Smooth muscle cell (in vitro differentiated cells): ENCODE measurements at regions not wholly inside any gene's neighbourhood (a gene's known extent, or its start where the extent isn't known, plus 50 kb on each side); places are given as distances from the start of the nearest gene placed in this dataset. TPM values are rescaled to one million over a fixed set of nuclear protein-coding genes. Genes with fewer than 3 reads are reported as not detected.

Experiments
- DNase-seq: peaks from one replicate; lab custom pipeline; 2025; ENCODE audit not compliant: unreplicated experiment; lab: John Stamatoyannopoulos, UW
- H2AFZ ChIP-seq: fragments of 200-600 bp; sonication (generic); 2 replicates; pipeline ENCODE4 v1.6.0; 2016; ENCODE audit warnings: antibody characterized with exemption, low read depth, mild to moderate bottlenecking
- H3F3A ChIP-seq: fragments of 200-600 bp; sonication (generic); 2 replicates; pipeline ENCODE4 v1.6.0; 2017; ENCODE audit warnings: antibody characterized with exemption, low read depth
- H3K27ac ChIP-seq: fragments of 200-600 bp; sonication (generic); 2 replicates; pipeline ENCODE4 v1.5.1; 2016; ENCODE audit warnings: low read depth, mild to moderate bottlenecking
- H3K27me3 ChIP-seq: fragments of 200-600 bp; sonication (generic); 2 replicates; pipeline ENCODE4 v1.6.1; 2016; ENCODE audit warnings: low read depth, mild to moderate bottlenecking
- H3K36me3 ChIP-seq: fragments of 200-600 bp; sonication (generic); 2 replicates; pipeline ENCODE4 v1.5.1; 2016; ENCODE audit warnings: low read depth
- H3K4me1 ChIP-seq: fragments of 200-600 bp; sonication (generic); 2 replicates; pipeline ENCODE4 v1.5.1; 2016; ENCODE audit warnings: low read depth
- H3K4me2 ChIP-seq: fragments of 200-600 bp; sonication (generic); 2 replicates; pipeline ENCODE4 v1.6.0; 2016; ENCODE audit warnings: mild to moderate bottlenecking
- H3K4me3 ChIP-seq: fragments of 200-600 bp; sonication (generic); 2 replicates; pipeline ENCODE4 v1.5.1; 2016; ENCODE audit warnings: mild to moderate bottlenecking
- H3K79me2 ChIP-seq: fragments of 200-600 bp; sonication (generic); 2 replicates; pipeline ENCODE4 v1.6.0; 2016; ENCODE audit warnings: low read depth, mild to moderate bottlenecking
- H3K9ac ChIP-seq: fragments of 200-600 bp; sonication (generic); 2 replicates; pipeline ENCODE4 v1.6.0; 2016; ENCODE audit warnings: low read depth
- H3K9me3 ChIP-seq: fragments of 200-600 bp; sonication (generic); replicated peaks from 2 replicates; pipeline ENCODE4 v1.5.1; 2016; ENCODE audit warnings: low read depth
- H4K20me1 ChIP-seq: fragments of 200-600 bp; sonication (generic); 2 replicates; pipeline ENCODE4 v1.6.0; 2016; ENCODE audit warnings: low read depth
- CTCF ChIP-seq: fragments of 200-600 bp; sonication (generic); IDR thresholded peaks from 2 replicates; pipeline ENCODE4 v1.5.1; 2017; ENCODE audit warnings: borderline replicate concordance, mild to moderate bottlenecking, antibody characterized with exemption; ENCODE audit not compliant: insufficient read depth, poor library complexity, severe bottlenecking
- WGBS: methylation state at CpG from one replicate; pipeline ENCODE4 v1.1.7; 2016; ENCODE audit warnings: low lambda C conversion rate; 5-methylcytosine and 5-hydroxymethylcytosine counted together
- small RNA-seq: library from RNA; depleted of rRNA; stranded (forward); fragments of <200 nt; gene quantifications from one replicate; pipeline ENCODE3, GENCODE V24; 2014

- no peak for TF ChIP-seq CTCF
- Histone ChIP-seq H3K9ac (no peak overlapping the region), H4K20me1 (no peaks in the 10 kb centered on the region), H3K4me2 (no peak overlapping the region), H3K4me3 (no peak overlapping the region), H3K9me3 (no peaks in the 10 kb centered on the region), H3K27me3 (no peaks in the 10 kb centered on the region), H3F3A (no peaks in the 10 kb centered on the region), H3K79me2 (no peaks in the 10 kb centered on the region), H3K36me3 (no peaks in the 10 kb centered on the region), H2AFZ (no peak overlapping the region), H3K4me1 (no peaks in the 10 kb centered on the region), H3K27ac (no peak overlapping the region)
- DNase-seq: no peak
- WGBS: 76% methylated on average over 1 of the region's 1 CpG
Observed at GRCh38 chr4:133084421-133084820, 64.7 kb upstream of the PCDH10 start.

GRCh38 chr4:133095591-133095990 is 53.5 kb upstream of the PCDH10 start:
- Histone ChIP-seq H3K36me3 (no peaks in the 10 kb centered on the region), H3K9ac (no peak overlapping the region), H2AFZ (no peak overlapping the region), H3K4me2 (no peak overlapping the region), H3K4me3 (no peak overlapping the region), H3K9me3 (no peaks in the 10 kb centered on the region), H4K20me1 (no peaks in the 10 kb centered on the region), H3F3A (no peaks in the 10 kb centered on the region), H3K79me2 (no peaks in the 10 kb centered on the region), H3K4me1 (no peaks in the 10 kb centered on the region), H3K27me3 (no peaks in the 10 kb centered on the region), H3K27ac (no peak overlapping the region)
- no peak for TF ChIP-seq CTCF
- no peak for DNase-seq
- 31% methylated on average over 2 of the region's 2 CpGs for WGBS

- TF ChIP-seq CTCF: no peak
- H3K4me2 ChIP-seq: no peak overlapping the region
- WGBS: 31% methylated on average over 1 of the region's 1 CpG
Observed at GRCh38 chr4:133096972-133097371, 52.1 kb upstream of the PCDH10 start.

More at GRCh38 chr4:133096972-133097371, 52.1 kb upstream of the PCDH10 start:
- DNase-seq: no peak
- Histone ChIP-seq H3K4me1 (no peaks in the 10 kb centered on the region), H3K9ac (no peak overlapping the region), H2AFZ (no peak overlapping the region), H3K79me2 (no peaks in the 10 kb centered on the region), H4K20me1 (no peaks in the 10 kb centered on the region), H3F3A (no peaks in the 10 kb centered on the region), H3K36me3 (no peaks in the 10 kb centered on the region), H3K9me3 (no peaks in the 10 kb centered on the region), H3K27me3 (no peaks in the 10 kb centered on the region), H3K27ac (no peak overlapping the region), H3K4me3 (no peak overlapping the region)

Small RNA genes in the stretch of these regions (small RNA-seq; reads per million reads assigned to genes)
- not detected for gene AC096711.1
